K562 (cell line): ENCODE measurements at regions not wholly inside any gene's neighbourhood (a gene's known extent, or its start where the extent isn't known, plus 50 kb on each side); places are given as distances from the start of the nearest gene placed in this dataset.

Source experiments
- ATF1 ChIP-seq, 2 experiments: fragments of 450-650 bp in 1 of 2; IDR thresholded peaks; 2 replicates each; pipeline ENCODE4 v1.6.1; 2016; ENCODE audit warnings: missing compliant biosample characterization in 1 of 2, missing genetic modification characterization in 1 of 2
- FOXA3 ChIP-seq, 2 experiments: fragments of 450-650 bp in 1 of 2; sonication (generic) in 1 of 2; formaldehyde crosslinking; IDR thresholded peaks in 1 of 2; conservative IDR thresholded peaks in 1 of 2; 2 replicates each; pipeline versions ENCODE4 v1.4.0 to v1.8.0; 2020 to 2022; ENCODE audit warnings: mild to moderate bottlenecking in 2 of 2, missing genetic modification reagents in 1 of 2
- IFI16 ChIP-seq: fragments of 250-450 bp; sonication (Bioruptor Pico); IDR thresholded peaks from 2 replicates; pipeline ENCODE4 v2.1.2; 2022; ENCODE audit warnings: mild to moderate bottlenecking, inconsistent platforms
- KLF16 ChIP-seq: IDR thresholded peaks from 2 replicates; pipeline ENCODE4 v1.6.1; 2016; ENCODE audit warnings: antibody characterized with exemption
- SMAD2 ChIP-seq: fragments of 150-350 bp; IDR thresholded peaks from 2 replicates; pipeline ENCODE4 v1.6.1; 2014; ENCODE audit warnings: low read depth, mild to moderate bottlenecking, low read length
- SMAD3 ChIP-seq: fragments of 450-650 bp; formaldehyde crosslinking; conservative IDR thresholded peaks from 2 replicates; pipeline ENCODE4 v1.4.0; 2020; ENCODE audit warnings: mild to moderate bottlenecking
- SOX6 ChIP-seq: fragments of 450-650 bp; IDR thresholded peaks from 2 replicates; pipeline ENCODE4 v1.6.1; 2014; ENCODE audit warnings: mild to moderate bottlenecking
- TEAD4 ChIP-seq, 2 experiments: sonication (generic) in 1 of 2; formaldehyde crosslinking in 1 of 2; IDR thresholded peaks; 2 replicates each; pipeline versions ENCODE4 v1.6.1 to v1.8.0; 2012 to 2022; ENCODE audit warnings: borderline replicate concordance in 1 of 2, inconsistent platforms in 1 of 2, low read length in 1 of 2, mild to moderate bottlenecking in 1 of 2, missing genetic modification reagents in 1 of 2
- ZC3H11A ChIP-seq: IDR thresholded peaks from 2 replicates; pipeline ENCODE4 v1.6.1; 2012; ENCODE audit warnings: low read depth, low read length, improper control_type of control experiment
- ZFP1 ChIP-seq: fragments of 450-650 bp; formaldehyde crosslinking; IDR thresholded peaks from 2 replicates; pipeline ENCODE4 v1.4.0; 2020; ENCODE audit warnings: mild to moderate bottlenecking, mixed read lengths
- ZNF174 ChIP-seq: fragments of 250-450 bp; sonication (Bioruptor Pico); IDR thresholded peaks from 2 replicates; pipeline ENCODE4 v1.4.0; 2020; ENCODE audit warnings: mild to moderate bottlenecking
- ZNF24 ChIP-seq: fragments of 450-650 bp; IDR thresholded peaks from 2 replicates; pipeline ENCODE4 v1.6.1; 2016
- TF ChIP-seq, protein P1 (sequence below), 3 experiments: IDR thresholded peaks in 2 of 3; conservative IDR thresholded peaks in 1 of 3; 2 replicates each; pipeline ENCODE4 v1.5.1; 2011 to 2012; ENCODE audit warnings: low read length in 3 of 3, mild to moderate bottlenecking in 3 of 3, control low read depth in 2 of 3, improper control_type of control experiment in 1 of 3, inconsistent platforms in 1 of 3, low read depth in 1 of 3, mixed read lengths in 1 of 3, moderate library complexity in 1 of 3; ENCODE audit not compliant: insufficient read depth in 2 of 3
- TF ChIP-seq, protein P2 (sequence below): fragments of 200-800 bp; sonication (Bioruptor generic); IDR thresholded peaks from 2 replicates; pipeline ENCODE4 v1.6.1; 2017; ENCODE audit warnings: missing genetic modification characterization, missing compliant biosample characterization
- TF ChIP-seq, protein P3 (sequence below): fragments of 250-450 bp; sonication (Bioruptor Pico); IDR thresholded peaks from 2 replicates; pipeline ENCODE4 v1.8.0; 2022; ENCODE audit warnings: moderate library complexity, mild to moderate bottlenecking, inconsistent platforms
- TF ChIP-seq, protein P4 (sequence below): fragments of 250-450 bp; sonication (Bioruptor Pico); IDR thresholded peaks from 2 replicates; pipeline ENCODE4 v1.8.0; 2021; ENCODE audit warnings: borderline replicate concordance, mild to moderate bottlenecking, moderate library complexity; ENCODE audit not compliant: poor library complexity, severe bottlenecking
- TF ChIP-seq, protein P5 (sequence below): sonication (generic); formaldehyde crosslinking; IDR thresholded peaks from 2 replicates; pipeline ENCODE4 v1.8.1; 2023; ENCODE audit warnings: mild to moderate bottlenecking, missing genetic modification reagents
- TF ChIP-seq, protein P6 (sequence below): IDR thresholded peaks from 2 replicates; pipeline ENCODE4 v1.6.1; 2016; ENCODE audit warnings: missing genetic modification characterization, missing compliant biosample characterization

DNA sequence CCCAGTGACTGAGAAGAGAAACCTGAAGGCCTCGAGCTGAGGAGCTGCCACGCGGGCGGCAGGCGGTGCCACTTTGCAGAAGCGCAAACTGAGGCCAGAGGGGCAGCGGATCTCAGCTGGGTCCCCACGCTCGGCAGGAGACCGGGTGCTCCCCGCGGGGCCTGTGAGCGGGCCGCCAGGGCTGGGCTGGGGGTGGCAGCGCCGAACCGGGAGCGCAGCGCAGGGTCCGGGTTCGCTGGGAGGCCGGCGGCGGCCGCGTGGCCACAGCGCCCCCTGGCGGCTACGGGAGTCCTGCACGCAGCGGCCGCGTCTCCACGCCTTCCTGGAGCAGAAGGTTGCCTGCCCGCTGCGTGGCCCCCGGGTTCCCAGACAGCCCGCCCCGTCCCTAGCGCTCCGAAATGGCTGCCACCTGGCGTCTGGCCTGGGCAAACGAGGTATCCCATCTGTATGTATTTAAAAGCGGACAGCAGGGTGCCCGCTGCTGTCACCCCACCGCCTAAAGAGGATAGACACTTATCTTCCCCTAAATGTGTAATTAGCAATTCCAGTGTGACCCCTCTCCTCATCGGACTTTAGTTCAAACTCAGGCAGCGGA lies 96.1 kb upstream of the CDH5 start (continued):
- no peak for TF ChIP-seq ZFP1
- TF ChIP-seq SMAD2, result no peak
- TF ChIP-seq, protein P1, sequence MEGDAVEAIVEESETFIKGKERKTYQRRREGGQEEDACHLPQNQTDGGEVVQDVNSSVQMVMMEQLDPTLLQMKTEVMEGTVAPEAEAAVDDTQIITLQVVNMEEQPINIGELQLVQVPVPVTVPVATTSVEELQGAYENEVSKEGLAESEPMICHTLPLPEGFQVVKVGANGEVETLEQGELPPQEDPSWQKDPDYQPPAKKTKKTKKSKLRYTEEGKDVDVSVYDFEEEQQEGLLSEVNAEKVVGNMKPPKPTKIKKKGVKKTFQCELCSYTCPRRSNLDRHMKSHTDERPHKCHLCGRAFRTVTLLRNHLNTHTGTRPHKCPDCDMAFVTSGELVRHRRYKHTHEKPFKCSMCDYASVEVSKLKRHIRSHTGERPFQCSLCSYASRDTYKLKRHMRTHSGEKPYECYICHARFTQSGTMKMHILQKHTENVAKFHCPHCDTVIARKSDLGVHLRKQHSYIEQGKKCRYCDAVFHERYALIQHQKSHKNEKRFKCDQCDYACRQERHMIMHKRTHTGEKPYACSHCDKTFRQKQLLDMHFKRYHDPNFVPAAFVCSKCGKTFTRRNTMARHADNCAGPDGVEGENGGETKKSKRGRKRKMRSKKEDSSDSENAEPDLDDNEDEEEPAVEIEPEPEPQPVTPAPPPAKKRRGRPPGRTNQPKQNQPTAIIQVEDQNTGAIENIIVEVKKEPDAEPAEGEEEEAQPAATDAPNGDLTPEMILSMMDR (IDR thresholded peaks at IDR 0.05 in 2 of 3, conservative IDR thresholded peaks at IDR 0.05 in 1 of 3; ENCODE audit: insufficient read depth in 2 of 3, low read depth in 1 of 3, low read length in 3 of 3), result peak; percentile 73 to 87 (median 81)
- no peak for TF ChIP-seq KLF16
- no peak for TF ChIP-seq FOXA3 (CRISPR knock-in tag; conservative IDR thresholded peaks at IDR 0.05 in 1 of 2, IDR thresholded peaks at IDR 0.05 in 1 of 2)
- TF ChIP-seq, protein P2, sequence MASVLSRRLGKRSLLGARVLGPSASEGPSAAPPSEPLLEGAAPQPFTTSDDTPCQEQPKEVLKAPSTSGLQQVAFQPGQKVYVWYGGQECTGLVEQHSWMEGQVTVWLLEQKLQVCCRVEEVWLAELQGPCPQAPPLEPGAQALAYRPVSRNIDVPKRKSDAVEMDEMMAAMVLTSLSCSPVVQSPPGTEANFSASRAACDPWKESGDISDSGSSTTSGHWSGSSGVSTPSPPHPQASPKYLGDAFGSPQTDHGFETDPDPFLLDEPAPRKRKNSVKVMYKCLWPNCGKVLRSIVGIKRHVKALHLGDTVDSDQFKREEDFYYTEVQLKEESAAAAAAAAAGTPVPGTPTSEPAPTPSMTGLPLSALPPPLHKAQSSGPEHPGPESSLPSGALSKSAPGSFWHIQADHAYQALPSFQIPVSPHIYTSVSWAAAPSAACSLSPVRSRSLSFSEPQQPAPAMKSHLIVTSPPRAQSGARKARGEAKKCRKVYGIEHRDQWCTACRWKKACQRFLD, result no peak
- TF ChIP-seq ZC3H11A, result no peak
- no peak for TF ChIP-seq SMAD3 (CRISPR knock-in tag)
- TF ChIP-seq, protein P3, sequence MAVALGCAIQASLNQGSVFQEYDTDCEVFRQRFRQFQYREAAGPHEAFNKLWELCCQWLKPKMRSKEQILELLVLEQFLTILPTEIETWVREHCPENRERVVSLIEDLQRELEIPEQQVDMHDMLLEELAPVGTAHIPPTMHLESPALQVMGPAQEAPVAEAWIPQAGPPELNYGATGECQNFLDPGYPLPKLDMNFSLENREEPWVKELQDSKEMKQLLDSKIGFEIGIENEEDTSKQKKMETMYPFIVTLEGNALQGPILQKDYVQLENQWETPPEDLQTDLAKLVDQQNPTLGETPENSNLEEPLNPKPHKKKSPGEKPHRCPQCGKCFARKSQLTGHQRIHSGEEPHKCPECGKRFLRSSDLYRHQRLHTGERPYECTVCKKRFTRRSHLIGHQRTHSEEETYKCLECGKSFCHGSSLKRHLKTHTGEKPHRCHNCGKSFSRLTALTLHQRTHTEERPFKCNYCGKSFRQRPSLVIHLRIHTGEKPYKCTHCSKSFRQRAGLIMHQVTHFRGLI, result no peak
- no peak for TF ChIP-seq ZNF174 (CRISPR knock-in tag)
- TF ChIP-seq, protein P4, sequence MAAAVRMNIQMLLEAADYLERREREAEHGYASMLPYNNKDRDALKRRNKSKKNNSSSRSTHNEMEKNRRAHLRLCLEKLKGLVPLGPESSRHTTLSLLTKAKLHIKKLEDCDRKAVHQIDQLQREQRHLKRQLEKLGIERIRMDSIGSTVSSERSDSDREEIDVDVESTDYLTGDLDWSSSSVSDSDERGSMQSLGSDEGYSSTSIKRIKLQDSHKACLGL (CRISPR knock-in tag), result no peak
- TF ChIP-seq, protein P5, sequence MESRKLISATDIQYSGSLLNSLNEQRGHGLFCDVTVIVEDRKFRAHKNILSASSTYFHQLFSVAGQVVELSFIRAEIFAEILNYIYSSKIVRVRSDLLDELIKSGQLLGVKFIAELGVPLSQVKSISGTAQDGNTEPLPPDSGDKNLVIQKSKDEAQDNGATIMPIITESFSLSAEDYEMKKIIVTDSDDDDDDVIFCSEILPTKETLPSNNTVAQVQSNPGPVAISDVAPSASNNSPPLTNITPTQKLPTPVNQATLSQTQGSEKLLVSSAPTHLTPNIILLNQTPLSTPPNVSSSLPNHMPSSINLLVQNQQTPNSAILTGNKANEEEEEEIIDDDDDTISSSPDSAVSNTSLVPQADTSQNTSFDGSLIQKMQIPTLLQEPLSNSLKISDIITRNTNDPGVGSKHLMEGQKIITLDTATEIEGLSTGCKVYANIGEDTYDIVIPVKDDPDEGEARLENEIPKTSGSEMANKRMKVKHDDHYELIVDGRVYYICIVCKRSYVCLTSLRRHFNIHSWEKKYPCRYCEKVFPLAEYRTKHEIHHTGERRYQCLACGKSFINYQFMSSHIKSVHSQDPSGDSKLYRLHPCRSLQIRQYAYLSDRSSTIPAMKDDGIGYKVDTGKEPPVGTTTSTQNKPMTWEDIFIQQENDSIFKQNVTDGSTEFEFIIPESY (CRISPR knock-in tag), result peak; percentile 27; the same call in 1 of the 2 replicates
- TF ChIP-seq, protein P6, sequence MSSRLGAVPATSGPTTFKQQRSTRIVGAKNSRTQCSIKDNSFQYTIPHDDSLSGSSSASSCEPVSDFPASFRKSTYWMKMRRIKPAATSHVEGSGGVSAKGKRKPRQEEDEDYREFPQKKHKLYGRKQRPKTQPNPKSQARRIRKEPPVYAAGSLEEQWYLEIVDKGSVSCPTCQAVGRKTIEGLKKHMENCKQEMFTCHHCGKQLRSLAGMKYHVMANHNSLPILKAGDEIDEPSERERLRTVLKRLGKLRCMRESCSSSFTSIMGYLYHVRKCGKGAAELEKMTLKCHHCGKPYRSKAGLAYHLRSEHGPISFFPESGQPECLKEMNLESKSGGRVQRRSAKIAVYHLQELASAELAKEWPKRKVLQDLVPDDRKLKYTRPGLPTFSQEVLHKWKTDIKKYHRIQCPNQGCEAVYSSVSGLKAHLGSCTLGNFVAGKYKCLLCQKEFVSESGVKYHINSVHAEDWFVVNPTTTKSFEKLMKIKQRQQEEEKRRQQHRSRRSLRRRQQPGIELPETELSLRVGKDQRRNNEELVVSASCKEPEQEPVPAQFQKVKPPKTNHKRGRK (tag), result peak; percentile 85; the same call in 1 of the 2 replicates
- peak; percentile 8; the same call in 1 of the 2 replicates for TF ChIP-seq ZNF24
- no peak for TF ChIP-seq SOX6
- no peak for TF ChIP-seq IFI16 (CRISPR knock-in tag)
- no peak for TF ChIP-seq ATF1 (CRISPR knock-in tag; IDR thresholded peaks at IDR 0.05)
- TF ChIP-seq ATF1 (tag; IDR thresholded peaks at IDR 0.05), result 0 out of 2 replicates have a peak, but pooled peaks have one; percentile 20
- TF ChIP-seq TEAD4 (IDR thresholded peaks at IDR 0.05; ENCODE audit: low read length), result no peak
- TF ChIP-seq TEAD4 (CRISPR knock-in tag; IDR thresholded peaks at IDR 0.05; ENCODE audit: borderline replicate concordance), result no peak
